ENCODE measurements at regions not wholly inside any gene's neighbourhood (a gene's known extent, or its start where the extent isn't known, plus 50 kb on each side); places are given as distances from the start of the nearest gene placed in this dataset.

DNA sequence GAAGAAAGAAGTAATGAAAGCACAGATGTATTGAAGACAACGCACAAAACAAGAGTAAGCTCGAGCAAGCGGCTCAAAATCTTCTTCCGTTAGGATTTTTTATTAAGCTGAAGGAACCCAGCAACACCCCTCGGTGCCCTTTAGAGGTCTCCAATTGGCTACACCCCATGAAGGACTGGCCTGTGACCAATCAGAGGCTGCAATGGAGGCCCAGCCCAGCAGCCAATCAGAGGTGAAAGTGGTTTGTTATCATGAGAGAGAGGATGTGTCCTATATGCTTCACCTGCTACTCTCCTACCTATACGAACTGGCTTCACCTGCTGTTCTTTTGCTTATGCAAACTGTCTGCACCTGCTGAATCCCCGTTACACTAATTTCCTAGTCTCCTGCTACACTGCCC lies 358.8 kb downstream of the C12orf50 start:
- Histone ChIP-seq H2BK5ac (ENCODE audit: low read length) (no peak overlapping the region), H3K36me3 (ENCODE audit: control insufficient read depth, insufficient read depth, low read length) (no peaks in the 10 kb centered on the region), H3K27ac (ENCODE audit: low read depth, low read length) (no peak overlapping the region), H3K56ac (ENCODE audit: low read length) (no peak overlapping the region), H3K79me1 (ENCODE audit: low read length) (no peaks in the 10 kb centered on the region), H3K4me3 (ENCODE audit: low read length) (no peak overlapping the region), H3K4me1 (ENCODE audit: control insufficient read depth, low read depth, low read length) (no peaks in the 10 kb centered on the region), H3K9ac (ENCODE audit: low read length) (no peak overlapping the region), H3K18ac (ENCODE audit: low read length) (no peak overlapping the region), H2BK15ac (replicated peaks; ENCODE audit: low read depth) (no peak overlapping the region), H4K5ac (ENCODE audit: low read length) (no peak overlapping the region), H3K4me2 (ENCODE audit: low read length) (no peak overlapping the region), H4K8ac (ENCODE audit: low read depth, low read length) (no peak overlapping the region), H3K27me3 (ENCODE audit: insufficient read depth, low read length, poor library complexity) (no peaks in the 10 kb centered on the region), H2AK5ac (ENCODE audit: low read length) (no peak overlapping the region), H3K79me2 (ENCODE audit: control insufficient read depth, insufficient read depth, low read length) (no peaks in the 10 kb centered on the region), H2BK120ac (ENCODE audit: low read depth, low read length) (no peak overlapping the region), H3K23ac (ENCODE audit: low read length) (no peak overlapping the region), H3K4ac (ENCODE audit: low read depth, low read length) (no peak overlapping the region)
- DNase-seq: no peak
- WGBS (ENCODE audit: extremely low coverage, insufficient coverage, low lambda C conversion rate): no CpG with 5 or more reads among the region's 7 CpGs

DNA sequence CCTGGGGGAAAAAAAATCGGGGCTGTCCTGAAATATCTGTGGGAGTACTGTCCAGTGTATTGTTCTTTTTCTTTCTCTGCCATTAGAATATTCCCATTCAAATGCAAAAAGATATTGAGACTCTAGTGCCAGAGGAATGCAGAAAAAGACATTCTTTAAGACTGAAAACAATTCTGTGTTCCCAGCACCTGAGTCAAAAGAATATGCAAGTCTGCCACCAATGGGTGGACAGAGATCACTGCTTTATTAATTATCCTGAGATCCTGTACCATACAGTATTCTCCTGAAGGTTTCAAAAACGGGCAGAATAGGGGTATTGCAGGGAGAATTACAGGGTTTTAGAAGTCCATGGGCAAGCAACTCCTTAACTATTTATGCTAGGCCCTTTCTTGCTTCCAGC lies 361.8 kb downstream of the C12orf50 start:
- H3K27ac ChIP-seq (ENCODE audit: low read depth, low read length): no peak overlapping the region
- no peak overlapping the region for H3K18ac ChIP-seq (ENCODE audit: low read length)
- H3K4me2 ChIP-seq (ENCODE audit: low read length): no peak overlapping the region
- no peaks in the 10 kb centered on the region for H3K4me1 ChIP-seq (ENCODE audit: control insufficient read depth, low read depth, low read length)
- H4K8ac ChIP-seq (ENCODE audit: low read depth, low read length): no peak overlapping the region
- H2BK15ac ChIP-seq (replicated peaks; ENCODE audit: low read depth): no peak overlapping the region
- H2BK120ac ChIP-seq (ENCODE audit: low read depth, low read length): no peak overlapping the region
- H3K4ac ChIP-seq (ENCODE audit: low read depth, low read length): no peak overlapping the region
- no peak overlapping the region for H3K4me3 ChIP-seq (ENCODE audit: low read length)
- no peak overlapping the region for H3K9ac ChIP-seq (ENCODE audit: low read length)
- no peak overlapping the region for H4K5ac ChIP-seq (ENCODE audit: low read length)
- WGBS (ENCODE audit: extremely low coverage, insufficient coverage, low lambda C conversion rate): no CpG with 5 or more reads among the region's 2 CpGs
- H2AK5ac ChIP-seq (ENCODE audit: low read length): no peak overlapping the region
- H3K56ac ChIP-seq (ENCODE audit: low read length): no peak overlapping the region
- no peak overlapping the region for H2BK5ac ChIP-seq (ENCODE audit: low read length)
- no peaks in the 10 kb centered on the region for H3K27me3 ChIP-seq (ENCODE audit: insufficient read depth, low read length, poor library complexity)
- H3K23ac ChIP-seq (ENCODE audit: low read length): no peak overlapping the region
- H3K79me1 ChIP-seq (ENCODE audit: low read length): no peaks in the 10 kb centered on the region
- DNase-seq: no peak
- no peaks in the 10 kb centered on the region for H3K79me2 ChIP-seq (ENCODE audit: control insufficient read depth, insufficient read depth, low read length)
- H3K36me3 ChIP-seq (ENCODE audit: control insufficient read depth, insufficient read depth, low read length): no peaks in the 10 kb centered on the region

DNA sequence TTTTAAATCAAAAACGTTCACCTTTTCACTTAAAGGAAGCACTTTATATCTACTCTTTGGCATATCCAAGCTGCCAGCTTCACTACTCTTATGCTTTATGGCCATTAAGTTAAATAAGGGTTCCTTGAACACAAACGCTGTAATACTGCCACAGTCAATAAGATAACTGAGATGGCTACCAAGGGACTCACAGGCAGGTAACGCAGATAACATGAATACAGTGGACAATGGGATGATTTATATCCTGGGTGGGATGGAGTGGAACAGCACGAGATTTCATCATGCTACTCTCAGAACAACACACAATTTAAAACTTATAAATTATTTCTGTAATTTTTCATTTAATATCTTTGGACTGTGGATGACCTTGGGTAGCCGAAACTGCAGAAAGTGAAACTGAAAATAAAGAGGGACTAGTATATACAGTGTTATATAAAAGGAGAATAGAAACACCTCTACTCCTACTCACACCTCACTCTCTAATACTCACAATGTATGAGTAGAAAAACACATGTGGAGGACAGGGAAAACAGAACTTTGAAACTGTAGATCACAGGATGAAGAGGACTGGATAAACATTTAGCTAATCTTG lies 367.3 kb downstream of the C12orf50 start:
- H4K5ac ChIP-seq (ENCODE audit: low read length): no peak overlapping the region
- no peaks in the 10 kb centered on the region for H3K36me3 ChIP-seq (ENCODE audit: control insufficient read depth, insufficient read depth, low read length)
- H3K27ac ChIP-seq (ENCODE audit: low read depth, low read length): no peak overlapping the region
- no peak overlapping the region for H3K4ac ChIP-seq (ENCODE audit: low read depth, low read length)
- H3K79me2 ChIP-seq (ENCODE audit: control insufficient read depth, insufficient read depth, low read length): no peaks in the 10 kb centered on the region
- no peaks in the 10 kb centered on the region for H3K4me1 ChIP-seq (ENCODE audit: control insufficient read depth, low read depth, low read length)
- no peak overlapping the region for H3K56ac ChIP-seq (ENCODE audit: low read length)
- H2BK15ac ChIP-seq (replicated peaks; ENCODE audit: low read depth): no peak overlapping the region
- H3K23ac ChIP-seq (ENCODE audit: low read length): no peak overlapping the region
- H2AK5ac ChIP-seq (ENCODE audit: low read length): no peak overlapping the region
- no peak overlapping the region for H2BK120ac ChIP-seq (ENCODE audit: low read depth, low read length)
- H2BK5ac ChIP-seq (ENCODE audit: low read length): no peak overlapping the region
- no peaks in the 10 kb centered on the region for H3K27me3 ChIP-seq (ENCODE audit: insufficient read depth, low read length, poor library complexity)
- no peak overlapping the region for H3K18ac ChIP-seq (ENCODE audit: low read length)
- H3K79me1 ChIP-seq (ENCODE audit: low read length): no peaks in the 10 kb centered on the region
- no peak overlapping the region for H3K9ac ChIP-seq (ENCODE audit: low read length)
- H3K4me2 ChIP-seq (ENCODE audit: low read length): no peak overlapping the region
- no peak for DNase-seq
- H4K8ac ChIP-seq (ENCODE audit: low read depth, low read length): no peak overlapping the region
- no peak overlapping the region for H3K4me3 ChIP-seq (ENCODE audit: low read length)
- WGBS (ENCODE audit: extremely low coverage, insufficient coverage, low lambda C conversion rate): no CpG with 5 or more reads among the region's 5 CpGs

DNA sequence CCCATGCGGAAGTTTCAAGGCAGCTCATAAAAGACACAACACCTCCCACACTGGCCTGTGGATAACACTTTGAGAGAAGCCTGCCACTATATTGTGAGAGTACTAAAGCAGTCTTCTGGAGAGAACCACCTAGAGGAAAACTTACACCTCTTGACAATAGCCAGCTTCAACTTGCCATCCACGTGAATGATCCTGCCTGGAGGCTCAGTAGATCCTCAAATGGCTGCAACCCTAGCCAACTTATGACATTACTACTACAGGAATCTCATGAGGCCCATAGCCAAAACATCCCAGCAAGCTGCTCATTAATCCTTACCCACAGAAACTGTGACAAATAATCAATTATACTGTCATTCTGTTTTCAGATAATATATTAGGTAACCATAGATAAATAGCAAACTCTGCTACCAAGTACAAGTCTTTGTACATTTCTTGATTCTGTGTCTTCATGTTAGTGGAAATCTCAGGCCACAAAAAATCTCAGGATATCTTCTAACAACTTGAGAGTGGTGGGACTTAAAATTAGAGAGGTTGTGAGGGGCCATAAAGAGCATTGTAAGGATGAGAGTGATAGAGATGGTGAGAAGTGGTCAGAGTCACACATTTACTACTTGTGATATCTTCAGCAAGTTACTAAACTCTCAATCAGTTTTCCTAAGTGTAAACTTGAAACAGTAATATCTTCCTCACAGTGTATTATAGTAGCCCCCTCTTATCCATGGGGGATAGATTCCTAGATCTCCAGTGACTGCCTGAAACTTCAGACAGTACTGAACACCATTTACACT lies 368.0 kb downstream of the C12orf50 start:
- H2BK5ac ChIP-seq (ENCODE audit: low read length): no peak overlapping the region
- peak; percentile 45 for DNase-seq
- H3K79me1 ChIP-seq (ENCODE audit: low read length): no peaks in the 10 kb centered on the region

DNA sequence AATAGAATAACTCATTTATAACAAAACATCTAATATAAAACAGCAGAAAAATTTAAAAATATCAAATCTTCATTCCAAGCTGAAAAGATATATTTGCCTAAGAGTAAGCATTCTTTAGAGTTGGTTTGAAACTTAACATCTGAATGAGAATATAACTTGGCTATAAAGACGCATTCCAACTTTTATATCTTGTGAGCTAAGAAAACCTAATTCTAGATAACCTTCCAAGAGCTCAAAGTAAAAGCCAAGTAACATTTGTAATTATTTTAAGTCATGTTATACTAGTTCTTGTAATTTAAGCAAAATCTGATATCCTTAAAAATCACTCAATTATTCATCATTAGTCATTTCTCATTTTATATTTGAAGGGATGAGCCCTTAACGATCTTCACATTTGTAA lies 368.9 kb downstream of the C12orf50 start:
- H3K4ac ChIP-seq (ENCODE audit: low read depth, low read length): no peak overlapping the region
- no peak overlapping the region for H3K4me2 ChIP-seq (ENCODE audit: low read length)
- H2BK120ac ChIP-seq (ENCODE audit: low read depth, low read length): no peak overlapping the region
- H3K36me3 ChIP-seq (ENCODE audit: control insufficient read depth, insufficient read depth, low read length): no peaks in the 10 kb centered on the region
- no peaks in the 10 kb centered on the region for H3K79me1 ChIP-seq (ENCODE audit: low read length)
- no CpG with 5 or more reads among the region's 2 CpGs for WGBS (ENCODE audit: extremely low coverage, insufficient coverage, low lambda C conversion rate)
- H3K27ac ChIP-seq (ENCODE audit: low read depth, low read length): no peak overlapping the region
- H3K4me1 ChIP-seq (ENCODE audit: control insufficient read depth, low read depth, low read length): no peaks in the 10 kb centered on the region
- H4K8ac ChIP-seq (ENCODE audit: low read depth, low read length): no peak overlapping the region
- H3K4me3 ChIP-seq (ENCODE audit: low read length): no peak overlapping the region
- no peak overlapping the region for H2BK5ac ChIP-seq (ENCODE audit: low read length)
- H3K18ac ChIP-seq (ENCODE audit: low read length): no peak overlapping the region
- H3K9ac ChIP-seq (ENCODE audit: low read length): no peak overlapping the region
- no peak overlapping the region for H4K5ac ChIP-seq (ENCODE audit: low read length)
- no peak overlapping the region for H2AK5ac ChIP-seq (ENCODE audit: low read length)
- no peak overlapping the region for H2BK15ac ChIP-seq (replicated peaks; ENCODE audit: low read depth)
- no peak overlapping the region for H3K56ac ChIP-seq (ENCODE audit: low read length)
- no peak for DNase-seq
- H3K27me3 ChIP-seq (ENCODE audit: insufficient read depth, low read length, poor library complexity): no peaks in the 10 kb centered on the region
- H3K79me2 ChIP-seq (ENCODE audit: control insufficient read depth, insufficient read depth, low read length): no peaks in the 10 kb centered on the region
- H3K23ac ChIP-seq (ENCODE audit: low read length): no peak overlapping the region

More for the DNA sequence above, 368.0 kb downstream of the C12orf50 start:
- no peak overlapping the region for H3K4ac ChIP-seq (ENCODE audit: low read depth, low read length)
- H3K79me2 ChIP-seq (ENCODE audit: control insufficient read depth, insufficient read depth, low read length): no peaks in the 10 kb centered on the region
- no peak overlapping the region for H4K5ac ChIP-seq (ENCODE audit: low read length)
- no peak overlapping the region for H3K9ac ChIP-seq (ENCODE audit: low read length)
- no peak overlapping the region for H3K56ac ChIP-seq (ENCODE audit: low read length)
- H3K23ac ChIP-seq (ENCODE audit: low read length): no peak overlapping the region
- WGBS (ENCODE audit: extremely low coverage, insufficient coverage, low lambda C conversion rate): no CpG with 5 or more reads among the region's 2 CpGs
- no peak overlapping the region for H4K8ac ChIP-seq (ENCODE audit: low read depth, low read length)
- no peak overlapping the region for H2BK15ac ChIP-seq (replicated peaks; ENCODE audit: low read depth)
- no peak overlapping the region for H3K4me3 ChIP-seq (ENCODE audit: low read length)
- no peak overlapping the region for H3K27ac ChIP-seq (ENCODE audit: low read depth, low read length)
- no peak overlapping the region for H3K4me2 ChIP-seq (ENCODE audit: low read length)
- no peaks in the 10 kb centered on the region for H3K4me1 ChIP-seq (ENCODE audit: control insufficient read depth, low read depth, low read length)
- no peak overlapping the region for H2AK5ac ChIP-seq (ENCODE audit: low read length)
- H2BK120ac ChIP-seq (ENCODE audit: low read depth, low read length): no peak overlapping the region
- no peak overlapping the region for H3K18ac ChIP-seq (ENCODE audit: low read length)
- no peaks in the 10 kb centered on the region for H3K27me3 ChIP-seq (ENCODE audit: insufficient read depth, low read length, poor library complexity)
- no peaks in the 10 kb centered on the region for H3K36me3 ChIP-seq (ENCODE audit: control insufficient read depth, insufficient read depth, low read length)

Measured in mesendoderm (in vitro differentiated cells).